ENCODE measurements at regions not wholly inside any gene's neighbourhood (a gene's known extent, or its start where the extent isn't known, plus 50 kb on each side); places are given as distances from the start of the nearest gene placed in this dataset.

- Histone ChIP-seq H3K9ac (ENCODE audit: low read depth, low read length) (no peak overlapping the region), H3K4me1 (ENCODE audit: insufficient read depth, low read length) (peaks cover 6% of the 10 kb centered on the region; the same call in 1 of the 2 replicates), H3K4me3 (ENCODE audit: low read length) (no peak overlapping the region), H3K27ac (ENCODE audit: low read length) (no peak overlapping the region), H3K9me3 (ENCODE audit: insufficient read depth, low read depth, low read length) (no peaks in the 10 kb centered on the region), H3K27me3 (ENCODE audit: insufficient read depth, low read length) (no peaks in the 10 kb centered on the region), H3K36me3 (ENCODE audit: insufficient read depth, low read depth, low read length) (no peaks in the 10 kb centered on the region)
These were observed 250.9 kb downstream of the PTPRC start for GRCh38 chr1:198889749-198890148.

- Histone ChIP-seq H3K27me3 (ENCODE audit: insufficient read depth, low read length) (no peaks in the 10 kb centered on the region), H3K4me1 (ENCODE audit: insufficient read depth, low read length) (peaks cover 6% of the 10 kb centered on the region; the same call in 1 of the 2 replicates), H3K9ac (ENCODE audit: low read depth, low read length) (no peak overlapping the region), H3K36me3 (ENCODE audit: insufficient read depth, low read depth, low read length) (no peaks in the 10 kb centered on the region), H3K27ac (ENCODE audit: low read length) (no peak overlapping the region), H3K4me3 (ENCODE audit: low read length) (no peak overlapping the region), H3K9me3 (ENCODE audit: insufficient read depth, low read depth, low read length) (no peaks in the 10 kb centered on the region)
These were observed 251.5 kb downstream of the PTPRC start for GRCh38 chr1:198890214-198890930.

- peaks cover 6% of the 10 kb centered on the region; the same call in 1 of the 2 replicates for H3K4me1 ChIP-seq (ENCODE audit: insufficient read depth, low read length)
- no peaks in the 10 kb centered on the region for H3K27me3 ChIP-seq (ENCODE audit: insufficient read depth, low read length)
- H3K9me3 ChIP-seq (ENCODE audit: insufficient read depth, low read depth, low read length), result no peaks in the 10 kb centered on the region
- no peak overlapping the region for H3K4me3 ChIP-seq (ENCODE audit: low read length)
- H3K9ac ChIP-seq (ENCODE audit: low read depth, low read length), result no peak overlapping the region
- H3K27ac ChIP-seq (ENCODE audit: low read length), result no peak overlapping the region
- no peaks in the 10 kb centered on the region for H3K36me3 ChIP-seq (ENCODE audit: insufficient read depth, low read depth, low read length)
These were observed 253.2 kb downstream of the PTPRC start for GRCh38 chr1:198892065-198892464.

GRCh38 chr1:198893141-198893540 lies 254.3 kb downstream of the PTPRC start:
- no peaks in the 10 kb centered on the region for H3K36me3 ChIP-seq (ENCODE audit: insufficient read depth, low read depth, low read length)
- H3K4me3 ChIP-seq (ENCODE audit: low read length), result no peak overlapping the region
- no peak overlapping the region for H3K27ac ChIP-seq (ENCODE audit: low read length)
- H3K27me3 ChIP-seq (ENCODE audit: insufficient read depth, low read length), result no peaks in the 10 kb centered on the region
- H3K9ac ChIP-seq (ENCODE audit: low read depth, low read length), result no peak overlapping the region
- no peaks in the 10 kb centered on the region for H3K9me3 ChIP-seq (ENCODE audit: insufficient read depth, low read depth, low read length)
- peaks cover 6% of the 10 kb centered on the region; the same call in 1 of the 2 replicates for H3K4me1 ChIP-seq (ENCODE audit: insufficient read depth, low read length)

GRCh38 chr1:198893763-198894444 lies 255.1 kb downstream of the PTPRC start:
- Histone ChIP-seq H3K27ac (ENCODE audit: low read length) (no peak overlapping the region), H3K36me3 (ENCODE audit: insufficient read depth, low read depth, low read length) (no peaks in the 10 kb centered on the region), H3K4me3 (ENCODE audit: low read length) (no peak overlapping the region), H3K9ac (ENCODE audit: low read depth, low read length) (no peak overlapping the region), H3K4me1 (ENCODE audit: insufficient read depth, low read length) (peaks cover 6% of the 10 kb centered on the region; the same call in 1 of the 2 replicates), H3K27me3 (ENCODE audit: insufficient read depth, low read length) (no peaks in the 10 kb centered on the region), H3K9me3 (ENCODE audit: insufficient read depth, low read depth, low read length) (no peaks in the 10 kb centered on the region)

- Histone ChIP-seq H3K27ac (ENCODE audit: low read length) (no peak overlapping the region), H3K4me1 (ENCODE audit: insufficient read depth, low read length) (peaks cover 6% of the 10 kb centered on the region; the same call in 1 of the 2 replicates), H3K9me3 (ENCODE audit: insufficient read depth, low read depth, low read length) (no peaks in the 10 kb centered on the region), H3K9ac (ENCODE audit: low read depth, low read length) (no peak overlapping the region), H3K36me3 (ENCODE audit: insufficient read depth, low read depth, low read length) (no peaks in the 10 kb centered on the region), H3K27me3 (ENCODE audit: insufficient read depth, low read length) (no peaks in the 10 kb centered on the region), H3K4me3 (ENCODE audit: low read length) (no peak overlapping the region)
These were observed 262.4 kb downstream of the PTPRC start for GRCh38 chr1:198901266-198901665.

- Histone ChIP-seq H3K9ac (ENCODE audit: low read depth, low read length) (peak overlapping the region; percentile 54; the same call in 1 of the 2 replicates), H3K9me3 (ENCODE audit: insufficient read depth, low read depth, low read length) (no peaks in the 10 kb centered on the region), H3K4me3 (ENCODE audit: low read length) (no peak overlapping the region), H3K36me3 (ENCODE audit: insufficient read depth, low read depth, low read length) (no peaks in the 10 kb centered on the region), H3K27me3 (ENCODE audit: insufficient read depth, low read length) (no peaks in the 10 kb centered on the region), H3K4me1 (ENCODE audit: insufficient read depth, low read length) (peaks cover 6% of the 10 kb centered on the region; the same call in 1 of the 2 replicates), H3K27ac (ENCODE audit: low read length) (no peak overlapping the region)
These were observed 263.8 kb downstream of the PTPRC start for GRCh38 chr1:198902655-198903054.

- no peaks in the 10 kb centered on the region for H3K27me3 ChIP-seq (ENCODE audit: insufficient read depth, low read length)
- peaks cover 6% of the 10 kb centered on the region; the same call in 1 of the 2 replicates for H3K4me1 ChIP-seq (ENCODE audit: insufficient read depth, low read length)
- H3K4me3 ChIP-seq (ENCODE audit: low read length), result no peak overlapping the region
- peak overlapping the region; percentile 54; the same call in 1 of the 2 replicates for H3K9ac ChIP-seq (ENCODE audit: low read depth, low read length)
- H3K27ac ChIP-seq (ENCODE audit: low read length), result no peak overlapping the region
- no peaks in the 10 kb centered on the region for H3K36me3 ChIP-seq (ENCODE audit: insufficient read depth, low read depth, low read length)
- H3K9me3 ChIP-seq (ENCODE audit: insufficient read depth, low read depth, low read length), result no peaks in the 10 kb centered on the region
These were observed 264.4 kb downstream of the PTPRC start for GRCh38 chr1:198903203-198903602.

GRCh38 chr1:198903621-198904020 lies 264.8 kb downstream of the PTPRC start:
- H3K4me1 ChIP-seq (ENCODE audit: insufficient read depth, low read length), result peaks cover 6% of the 10 kb centered on the region; the same call in 1 of the 2 replicates
- H3K4me3 ChIP-seq (ENCODE audit: low read length), result no peak overlapping the region
- H3K9me3 ChIP-seq (ENCODE audit: insufficient read depth, low read depth, low read length), result no peaks in the 10 kb centered on the region
- no peaks in the 10 kb centered on the region for H3K27me3 ChIP-seq (ENCODE audit: insufficient read depth, low read length)
- H3K9ac ChIP-seq (ENCODE audit: low read depth, low read length), result no peak overlapping the region
- H3K36me3 ChIP-seq (ENCODE audit: insufficient read depth, low read depth, low read length), result no peaks in the 10 kb centered on the region
- no peak overlapping the region for H3K27ac ChIP-seq (ENCODE audit: low read length)

- Histone ChIP-seq H3K4me3 (ENCODE audit: low read length) (no peak overlapping the region), H3K9me3 (ENCODE audit: insufficient read depth, low read depth, low read length) (no peaks in the 10 kb centered on the region), H3K9ac (ENCODE audit: low read depth, low read length) (no peak overlapping the region), H3K27me3 (ENCODE audit: insufficient read depth, low read length) (no peaks in the 10 kb centered on the region), H3K36me3 (ENCODE audit: insufficient read depth, low read depth, low read length) (no peaks in the 10 kb centered on the region), H3K4me1 (ENCODE audit: insufficient read depth, low read length) (peaks cover 6% of the 10 kb centered on the region; the same call in 1 of the 2 replicates), H3K27ac (ENCODE audit: low read length) (no peak overlapping the region)
These were observed 265.5 kb downstream of the PTPRC start for GRCh38 chr1:198904321-198904720.

- Histone ChIP-seq H3K27ac (ENCODE audit: low read length) (no peak overlapping the region), H3K4me3 (ENCODE audit: low read length) (no peak overlapping the region), H3K36me3 (ENCODE audit: insufficient read depth, low read depth, low read length) (no peaks in the 10 kb centered on the region), H3K4me1 (ENCODE audit: insufficient read depth, low read length) (peaks cover 6% of the 10 kb centered on the region; the same call in 1 of the 2 replicates), H3K27me3 (ENCODE audit: insufficient read depth, low read length) (no peaks in the 10 kb centered on the region), H3K9me3 (ENCODE audit: insufficient read depth, low read depth, low read length) (no peaks in the 10 kb centered on the region), H3K9ac (ENCODE audit: low read depth, low read length) (no peak overlapping the region)
These were observed 268.0 kb downstream of the PTPRC start for GRCh38 chr1:198906739-198907422.

All from iPS-20b (cell line).